ENCODE measurements at regions not wholly inside any gene's neighbourhood (a gene's known extent, or its start where the extent isn't known, plus 50 kb on each side); places are given as distances from the start of the nearest gene placed in this dataset.
"Not testable (repeated sequence)": the region's sequence is repeated elsewhere in the genome, so short reads cannot be mapped to it uniquely, and the experiment has no call there.

DNA sequence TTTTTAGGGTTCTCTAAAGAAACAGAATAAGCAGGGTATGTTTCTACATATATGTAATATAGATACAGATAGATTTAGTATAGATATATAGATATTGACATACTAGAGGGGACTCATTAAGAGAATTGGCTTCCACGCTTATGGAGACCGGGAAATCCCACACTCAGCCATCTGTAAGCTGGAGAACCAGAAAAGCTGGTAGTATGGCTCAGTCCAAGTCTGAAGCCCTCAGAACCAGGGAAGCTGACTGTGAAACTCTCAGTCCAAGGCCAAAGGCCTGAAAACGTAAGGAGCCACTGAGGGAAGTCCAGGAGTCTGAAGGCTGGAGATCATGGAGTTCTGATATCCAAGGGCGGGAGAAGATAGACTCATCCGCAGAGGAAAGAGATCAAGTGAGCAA, 441.3 kb upstream of the CDH20 start:
- Mint-ChIP-seq H3K27ac (no peak overlapping the region), H3K9me3 (peaks cover 2% of the 10 kb centered on the region), H3K4me3 (no peak overlapping the region), H3K27me3 (no peaks in the 10 kb centered on the region), H3K4me1 (no peaks in the 10 kb centered on the region), H3K36me3 (no peaks in the 10 kb centered on the region)
- CTCF ChIA-PET, result no interaction called here
- no peak for DNase-seq

DNA sequence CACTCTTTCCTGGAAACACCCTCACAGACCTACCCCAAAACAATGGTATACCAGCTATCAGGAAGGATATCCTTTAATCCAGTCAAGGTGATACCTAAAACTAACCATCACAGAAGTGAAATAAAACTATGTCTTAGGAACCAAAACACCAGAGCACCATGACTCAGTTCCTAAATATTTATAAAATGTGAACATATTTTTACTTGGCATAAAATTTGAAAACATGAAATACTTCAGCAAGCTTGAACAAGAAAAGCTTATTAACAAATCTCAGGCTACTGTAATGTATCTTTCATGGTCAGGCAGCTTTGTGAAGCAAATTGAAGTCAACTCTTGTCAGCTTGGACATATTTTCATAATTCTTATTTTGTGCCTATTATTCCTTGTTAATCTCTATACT, 440.8 kb upstream of the CDH20 start:
- Mint-ChIP-seq H3K9me3 (peaks cover 2% of the 10 kb centered on the region), H3K27ac (no peak overlapping the region), H3K36me3 (no peaks in the 10 kb centered on the region), H3K27me3 (no peaks in the 10 kb centered on the region), H3K4me3 (no peak overlapping the region), H3K4me1 (no peaks in the 10 kb centered on the region)
- no peak for DNase-seq
- CTCF ChIA-PET, result no interaction called here

DNA sequence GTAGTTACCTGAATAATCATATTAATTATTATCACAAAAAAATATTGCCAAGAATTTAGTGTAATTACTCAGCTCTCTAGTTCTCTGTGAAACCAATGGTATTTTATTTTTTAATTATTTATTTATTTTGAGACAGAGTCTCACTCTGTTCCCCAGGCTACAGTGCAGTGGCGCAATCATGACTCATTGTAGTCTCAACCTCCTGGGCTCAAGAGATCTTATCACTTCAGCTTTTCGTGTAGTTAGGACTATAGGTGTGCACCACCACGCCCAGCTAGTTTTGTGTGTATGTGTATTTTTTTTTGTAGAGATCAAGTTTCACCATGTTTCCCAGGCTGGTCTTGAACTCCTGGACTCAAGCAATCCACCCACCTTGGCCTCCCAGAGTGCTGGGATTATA, 440.4 kb upstream of the CDH20 start:
- no peaks in the 10 kb centered on the region for H3K4me1 Mint-ChIP-seq
- no peaks in the 10 kb centered on the region for H3K27me3 Mint-ChIP-seq
- H3K27ac Mint-ChIP-seq, result no peak overlapping the region
- H3K4me3 Mint-ChIP-seq, result no peak overlapping the region
- H3K36me3 Mint-ChIP-seq, result no peaks in the 10 kb centered on the region
- H3K9me3 Mint-ChIP-seq, result peaks cover 2% of the 10 kb centered on the region
- no peak for DNase-seq
- CTCF ChIA-PET, result no interaction called here

DNA sequence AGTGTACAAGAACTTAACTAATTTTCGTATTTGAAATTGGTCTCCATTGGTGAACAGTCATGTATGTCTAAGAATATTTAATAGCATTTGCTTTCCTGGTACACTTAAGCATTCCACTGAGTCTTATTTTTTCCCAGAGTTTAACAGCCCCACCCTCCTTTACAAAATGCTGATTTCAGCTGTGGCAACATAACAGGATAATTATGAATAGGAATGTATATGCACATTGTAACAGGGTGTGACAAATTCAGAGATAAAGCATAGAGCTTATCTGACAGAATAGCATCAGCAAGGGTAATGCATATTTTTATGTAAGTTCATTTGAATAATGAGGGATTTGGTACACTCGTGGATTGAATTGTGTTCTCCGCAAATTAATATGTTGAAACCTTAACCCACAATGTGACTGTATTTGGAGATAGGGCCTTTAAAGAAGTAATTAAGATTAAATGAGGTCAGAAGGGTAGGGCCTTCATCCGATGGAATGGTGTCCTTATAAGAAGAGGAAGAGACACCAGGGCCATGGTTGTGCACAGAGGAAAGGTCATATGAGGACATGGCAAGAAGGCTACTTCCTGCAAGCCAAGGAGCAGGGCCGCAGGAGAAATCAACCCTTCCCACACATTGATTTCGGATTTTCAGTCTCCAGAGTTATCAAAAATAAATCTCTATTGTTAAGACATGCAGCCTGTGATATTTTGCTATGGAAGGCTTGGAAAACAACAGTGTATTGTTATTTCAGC, 439.7 kb upstream of the CDH20 start:
- Mint-ChIP-seq H3K4me1 (no peaks in the 10 kb centered on the region), H3K9me3 (peaks cover 2% of the 10 kb centered on the region), H3K36me3 (no peaks in the 10 kb centered on the region), H3K27ac (no peak overlapping the region), H3K4me3 (no peak overlapping the region), H3K27me3 (no peaks in the 10 kb centered on the region)
- CTCF ChIA-PET, result no interaction called here
- no peak for DNase-seq

DNA sequence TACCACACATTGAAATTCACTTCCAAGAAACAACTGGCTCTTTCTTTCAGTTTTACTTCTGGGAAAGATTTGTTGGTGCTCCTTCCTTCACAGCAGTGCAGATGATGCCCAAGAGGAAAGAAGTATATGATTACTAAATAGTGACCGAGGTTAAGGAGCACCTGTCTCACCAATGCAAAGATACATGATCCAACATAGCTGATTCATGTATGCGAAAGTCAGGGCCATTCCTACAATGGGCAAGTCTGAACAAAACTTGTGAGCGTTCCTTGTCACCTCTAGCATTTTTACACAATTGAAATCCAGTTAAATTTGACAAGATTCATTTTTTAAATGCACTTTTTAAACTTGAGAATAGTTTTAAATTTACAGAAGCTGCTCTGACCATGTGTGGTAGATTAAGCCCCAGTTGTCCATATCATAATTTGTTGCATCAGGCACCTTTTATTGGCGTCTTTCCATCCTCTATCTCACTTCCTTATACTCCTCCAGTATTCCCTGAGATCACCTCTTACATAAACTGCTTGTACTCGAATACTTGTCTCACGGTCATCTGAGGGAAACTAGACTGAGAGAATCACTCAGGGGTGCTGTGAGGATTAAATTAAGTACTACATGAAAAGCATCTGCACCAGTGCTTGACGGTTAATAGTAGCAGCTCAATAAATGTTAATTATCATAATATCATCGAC, 438.8 kb upstream of the CDH20 start:
- no peak for DNase-seq

DNA sequence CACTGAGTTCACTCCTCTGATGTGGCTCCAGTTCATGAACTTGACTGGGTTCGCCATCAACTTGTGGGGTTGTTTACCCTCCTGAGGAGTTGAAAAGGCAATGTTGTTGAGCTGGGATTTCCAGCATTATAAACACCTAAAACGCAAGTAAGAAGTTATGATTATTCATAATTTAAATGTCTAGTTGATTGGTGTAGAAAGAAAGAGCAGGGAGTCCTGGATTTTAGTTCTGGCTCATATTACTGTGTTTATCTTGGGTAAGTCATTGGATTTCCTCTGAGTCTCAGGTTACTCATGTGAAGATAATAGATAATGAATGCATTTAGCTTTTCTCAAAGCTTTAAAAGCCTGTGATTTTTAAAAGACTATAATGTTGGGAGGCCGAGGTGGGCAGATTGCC, 438.0 kb upstream of the CDH20 start:
- H3K36me3 Mint-ChIP-seq, result no peaks in the 10 kb centered on the region
- H3K4me3 Mint-ChIP-seq, result no peak overlapping the region
- no peaks in the 10 kb centered on the region for H3K4me1 Mint-ChIP-seq
- peaks cover under 1% of the 10 kb centered on the region for H3K9me3 Mint-ChIP-seq
- CTCF ChIA-PET, result no interaction called here
- H3K27ac Mint-ChIP-seq, result no peak overlapping the region
- no peak for DNase-seq
- no peaks in the 10 kb centered on the region for H3K27me3 Mint-ChIP-seq

More for the DNA sequence above, 438.8 kb upstream of the CDH20 start:
- no peak overlapping the region for H3K4me3 Mint-ChIP-seq
- peaks cover 2% of the 10 kb centered on the region for H3K9me3 Mint-ChIP-seq
- no peaks in the 10 kb centered on the region for H3K27me3 Mint-ChIP-seq
- CTCF ChIA-PET, result no interaction called here
- H3K27ac Mint-ChIP-seq, result no peak overlapping the region
- H3K4me1 Mint-ChIP-seq, result no peaks in the 10 kb centered on the region
- no peaks in the 10 kb centered on the region for H3K36me3 Mint-ChIP-seq

DNA sequence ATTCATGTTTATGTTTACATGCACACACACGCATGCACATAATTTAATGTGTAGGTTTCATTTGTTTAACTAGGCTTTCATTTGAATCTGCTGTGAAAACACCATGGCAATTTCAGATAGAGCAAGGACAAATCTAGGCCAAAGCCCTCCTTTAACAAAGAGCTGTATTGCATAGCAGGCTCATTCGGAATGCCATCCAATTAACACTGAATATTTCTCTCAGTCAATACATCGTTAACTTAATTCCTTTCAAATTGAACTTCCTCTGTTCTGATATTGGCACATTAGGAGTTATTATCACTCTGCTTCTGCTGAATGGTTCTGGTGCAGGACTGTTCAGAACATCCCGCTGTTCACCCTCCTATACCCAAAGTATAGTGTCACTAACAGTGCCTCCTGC, 435.1 kb upstream of the CDH20 start:
- DNase-seq, result no peak
- H3K4me1 Mint-ChIP-seq, result no peaks in the 10 kb centered on the region
- H3K9me3 Mint-ChIP-seq, result no peaks in the 10 kb centered on the region
- H3K4me3 Mint-ChIP-seq, result no peak overlapping the region
- CTCF ChIA-PET, result no interaction called here
- H3K36me3 Mint-ChIP-seq, result no peaks in the 10 kb centered on the region
- H3K27me3 Mint-ChIP-seq, result no peaks in the 10 kb centered on the region
- no peak overlapping the region for H3K27ac Mint-ChIP-seq

DNA sequence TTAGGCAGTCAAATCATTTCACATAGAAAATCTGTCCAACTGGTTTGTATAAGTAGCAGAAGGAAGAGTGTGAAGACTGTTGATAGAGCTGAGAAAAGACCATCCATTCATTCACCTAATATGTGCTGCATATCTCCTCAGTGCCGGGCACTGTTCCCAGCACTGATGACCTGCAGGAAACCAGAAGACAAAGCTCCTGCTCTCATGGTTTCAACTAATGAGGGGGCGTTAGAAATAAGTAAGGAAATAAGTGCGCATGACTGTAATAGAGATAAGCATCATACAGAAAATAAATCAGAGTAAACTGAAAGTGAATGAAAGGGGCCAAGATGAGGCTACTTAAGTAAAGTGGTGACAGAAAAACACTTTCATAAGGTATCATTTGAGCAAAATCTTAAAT, 427.5 kb upstream of the CDH20 start:
- Mint-ChIP-seq H3K9me3 (peaks cover 1% of the 10 kb centered on the region), H3K4me3 (no peak overlapping the region), H3K27me3 (no peaks in the 10 kb centered on the region), H3K27ac (no peak overlapping the region), H3K36me3 (no peaks in the 10 kb centered on the region), H3K4me1 (no peaks in the 10 kb centered on the region)
- no peak for DNase-seq
- CTCF ChIA-PET, result no interaction called here

DNA sequence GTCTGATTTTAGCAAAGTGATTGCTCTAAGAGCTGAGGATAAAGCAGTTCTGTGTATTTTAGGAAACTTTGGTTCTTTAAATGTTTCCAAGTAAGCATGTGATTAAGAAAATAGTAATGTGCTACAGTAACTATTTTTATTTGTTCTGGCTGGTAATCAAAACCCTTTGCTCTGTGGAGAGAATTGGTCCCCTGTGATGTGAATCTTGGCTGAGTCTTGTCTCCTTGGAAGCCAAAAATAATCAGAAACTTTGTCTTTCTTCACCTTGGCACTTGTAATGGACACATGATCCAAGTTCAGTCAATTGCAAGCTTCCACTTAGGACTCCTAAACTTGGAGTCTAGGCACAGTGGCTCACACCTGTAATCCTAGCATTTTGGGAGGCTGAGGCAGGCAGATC, 422.7 kb upstream of the CDH20 start:
- no peaks in the 10 kb centered on the region for H3K27me3 Mint-ChIP-seq
- H3K36me3 Mint-ChIP-seq, result no peaks in the 10 kb centered on the region
- DNase-seq, result no peak
- CTCF ChIA-PET, result no interaction called here
- no peak overlapping the region for H3K27ac Mint-ChIP-seq
- no peaks in the 10 kb centered on the region for H3K4me1 Mint-ChIP-seq
- H3K9me3 Mint-ChIP-seq, result peaks cover 1% of the 10 kb centered on the region
- no peak overlapping the region for H3K4me3 Mint-ChIP-seq

DNA sequence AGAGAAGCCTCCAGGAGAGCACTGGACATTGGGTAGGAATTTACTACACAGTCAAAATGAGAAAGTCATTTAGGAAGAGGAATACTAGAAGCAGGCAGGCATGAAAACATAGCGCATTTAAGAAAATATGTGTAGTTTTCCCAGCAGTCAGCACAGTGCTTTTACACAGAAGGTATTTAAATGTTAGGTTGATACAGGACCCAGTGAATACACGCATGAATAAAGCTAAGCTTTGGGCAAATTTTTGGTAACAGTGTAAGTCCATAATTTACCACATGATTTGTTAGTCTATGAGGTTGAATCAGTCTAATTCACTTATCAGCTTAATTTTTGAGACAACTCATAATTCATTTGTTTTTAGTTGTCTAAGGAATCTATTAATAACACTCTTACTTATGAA, 421.7 kb upstream of the CDH20 start:
- no peak overlapping the region for H3K4me3 Mint-ChIP-seq
- H3K36me3 Mint-ChIP-seq, result no peaks in the 10 kb centered on the region
- no peak for DNase-seq
- H3K27me3 Mint-ChIP-seq, result no peaks in the 10 kb centered on the region
- CTCF ChIA-PET, result no interaction called here
- H3K27ac Mint-ChIP-seq, result no peak overlapping the region
- no peaks in the 10 kb centered on the region for H3K4me1 Mint-ChIP-seq
- no peaks in the 10 kb centered on the region for H3K9me3 Mint-ChIP-seq

DNA sequence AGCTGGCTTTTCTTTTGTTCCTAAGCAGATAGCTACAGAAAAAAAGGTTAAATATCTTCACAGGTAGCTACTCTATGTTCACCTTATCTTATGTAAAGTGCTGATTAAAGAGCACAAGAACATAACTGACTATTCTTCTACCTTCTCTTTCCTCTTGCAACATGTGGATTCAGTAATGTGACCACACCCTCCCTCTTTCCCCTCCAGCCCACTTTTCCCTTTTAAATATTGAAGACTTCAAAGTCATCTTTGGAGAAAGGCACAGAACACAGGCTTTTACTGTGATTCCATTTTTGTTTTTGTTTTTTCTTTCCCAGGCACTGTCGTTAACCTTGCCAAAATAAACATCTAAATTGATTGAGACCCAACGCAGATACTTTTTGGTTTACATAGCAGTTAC, 418.1 kb upstream of the CDH20 start:
- Mint-ChIP-seq H3K4me3 (no peak overlapping the region), H3K36me3 (no peaks in the 10 kb centered on the region), H3K27ac (no peak overlapping the region), H3K27me3 (no peaks in the 10 kb centered on the region), H3K9me3 (no peaks in the 10 kb centered on the region), H3K4me1 (no peaks in the 10 kb centered on the region)
- CTCF ChIA-PET, result no interaction called here
- DNase-seq, result no peak

DNA sequence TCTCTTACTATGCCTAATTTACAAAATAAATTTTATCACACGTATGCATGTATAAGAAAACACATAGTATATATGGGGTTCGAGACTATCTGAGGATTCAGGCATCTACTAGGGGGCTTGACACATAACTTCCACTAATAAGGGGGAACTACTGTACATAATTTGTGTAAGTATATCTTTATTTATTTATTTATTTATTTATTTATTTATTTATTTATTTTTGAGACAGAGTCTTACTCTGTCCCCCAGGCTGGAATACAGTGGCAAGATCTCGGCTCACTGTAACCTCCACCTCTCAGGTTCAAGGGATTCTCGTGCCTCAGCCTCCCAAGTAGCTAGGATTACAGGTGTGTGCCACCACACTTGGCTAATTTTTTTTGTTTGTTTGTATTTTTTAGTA, 414.4 kb upstream of the CDH20 start:
- H3K27me3 Mint-ChIP-seq, DNase-seq, H3K4me3 Mint-ChIP-seq, H3K9me3 Mint-ChIP-seq, H3K27ac Mint-ChIP-seq, CTCF ChIA-PET, H3K4me1 Mint-ChIP-seq, H3K36me3 Mint-ChIP-seq: not testable (repeated sequence)

DNA sequence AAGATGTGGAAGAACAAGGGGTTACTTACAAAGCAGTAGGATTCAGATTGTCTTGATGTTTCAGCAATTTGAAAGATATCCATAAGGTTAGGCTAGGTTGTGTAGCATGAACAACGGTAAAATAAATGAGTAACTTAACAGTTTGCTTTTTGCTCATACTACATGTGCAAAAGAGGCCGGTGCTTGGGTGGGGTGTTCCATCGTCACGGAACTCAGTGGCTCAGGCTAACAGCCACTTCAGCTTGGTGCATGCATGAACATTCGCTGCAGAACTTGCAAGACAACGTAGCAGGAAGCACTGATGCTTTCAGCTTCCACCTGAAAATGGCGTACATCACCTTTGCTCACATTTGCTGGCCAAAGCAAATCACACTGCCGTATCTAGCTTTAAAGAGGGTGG, 407.3 kb upstream of the CDH20 start:
- no peaks in the 10 kb centered on the region for H3K27me3 Mint-ChIP-seq
- no peaks in the 10 kb centered on the region for H3K4me1 Mint-ChIP-seq
- H3K27ac Mint-ChIP-seq, result no peak overlapping the region
- H3K36me3 Mint-ChIP-seq, result no peaks in the 10 kb centered on the region
- CTCF ChIA-PET, result no interaction called here
- DNase-seq, result no peak
- no peak overlapping the region for H3K4me3 Mint-ChIP-seq
- H3K9me3 Mint-ChIP-seq, result peaks cover 9% of the 10 kb centered on the region

DNA sequence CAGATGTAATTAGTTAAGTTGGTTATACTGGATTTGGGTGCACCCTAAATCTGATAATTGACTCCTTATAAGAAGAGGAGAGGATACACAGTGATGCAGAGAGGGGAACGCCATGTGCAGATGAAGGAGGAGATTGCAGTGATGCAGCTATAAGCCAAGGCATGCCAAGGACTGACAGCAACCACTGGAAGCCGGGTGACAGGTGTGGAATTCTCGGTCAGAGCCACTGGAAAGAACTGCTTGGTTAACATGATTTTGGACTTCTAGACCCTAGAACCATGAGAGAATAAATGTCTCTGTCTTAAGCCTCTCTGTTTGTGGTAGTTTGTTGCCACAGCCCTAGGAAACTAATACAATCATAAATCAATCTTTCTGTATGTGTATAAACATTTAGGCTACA, 403.3 kb upstream of the CDH20 start:
- H3K4me3 Mint-ChIP-seq, result no peak overlapping the region
- CTCF ChIA-PET, result no interaction called here
- peaks cover 2% of the 10 kb centered on the region for H3K9me3 Mint-ChIP-seq
- no peaks in the 10 kb centered on the region for H3K4me1 Mint-ChIP-seq
- no peak for DNase-seq
- H3K27ac Mint-ChIP-seq, result no peak overlapping the region
- H3K27me3 Mint-ChIP-seq, result no peaks in the 10 kb centered on the region
- no peaks in the 10 kb centered on the region for H3K36me3 Mint-ChIP-seq

DNA sequence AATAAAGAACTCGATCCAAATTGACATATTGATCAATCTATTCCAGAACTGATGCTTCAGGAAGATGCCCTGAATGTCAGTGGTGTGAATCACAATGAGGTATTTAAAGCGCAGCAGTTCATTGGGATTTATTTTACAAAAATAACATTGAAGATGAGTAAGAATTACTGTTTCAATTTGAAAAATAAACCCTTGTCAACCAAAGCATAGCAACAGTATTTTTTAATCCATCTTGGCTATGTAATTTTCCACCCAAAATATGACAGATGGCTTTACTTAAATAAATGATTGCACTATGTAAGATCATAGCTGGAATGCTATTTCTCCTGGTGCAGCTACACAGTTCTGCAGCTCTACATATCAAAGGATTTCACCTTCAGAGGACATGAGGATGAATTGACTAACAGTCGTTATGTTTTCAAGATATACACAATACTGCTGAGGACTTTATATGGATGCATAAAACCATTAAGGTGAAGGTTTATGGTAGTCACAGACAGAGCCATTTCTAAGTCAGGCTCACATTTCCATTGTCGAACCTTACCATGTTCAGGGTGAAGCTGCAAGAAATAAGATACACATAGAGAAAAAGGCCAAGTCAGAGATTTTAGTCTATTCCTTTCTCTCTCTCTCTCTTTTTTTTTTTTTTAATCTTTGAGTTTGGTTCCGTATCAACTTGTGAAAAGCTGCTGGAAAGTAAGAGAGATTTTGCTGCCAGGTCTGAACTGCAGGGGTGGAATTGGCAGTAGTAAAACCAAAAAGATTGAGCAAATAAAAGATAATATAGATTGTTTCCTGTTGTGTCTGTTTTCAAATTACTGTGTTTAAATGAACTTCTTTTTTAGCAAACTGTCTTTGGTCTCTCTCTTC, 398.0 kb upstream of the CDH20 start:
- Mint-ChIP-seq H3K9me3 (peaks cover 2% of the 10 kb centered on the region), H3K4me3 (no peak overlapping the region), H3K27ac (no peak overlapping the region), H3K4me1 (no peaks in the 10 kb centered on the region), H3K36me3 (no peaks in the 10 kb centered on the region), H3K27me3 (no peaks in the 10 kb centered on the region)
- CTCF ChIA-PET, result no interaction called here
- DNase-seq, result no peak

All from activated naive CD4-positive, alpha-beta T cell treated with anti-CD3 and anti-CD28 coated beads, Interleukin-2, amount 10 ng/mL, durations not matched to agents 7 days and 5 days (primary cell).